DND-41 (cell line): ENCODE measurements at regions not wholly inside any gene's neighbourhood (a gene's known extent, or its start where the extent isn't known, plus 50 kb on each side); places are given as distances from the start of the nearest gene placed in this dataset.

Experiments used
- EZH2 ChIP-seq: IDR thresholded peaks from 3 replicates; pipeline ENCODE4 v1.6.1; 2012; ENCODE audit warnings: borderline replicate concordance, low read depth, mild to moderate bottlenecking, moderate library complexity, low read length, inconsistent platforms; ENCODE audit not compliant: severe bottlenecking
- TF ChIP-seq, protein P1 (sequence below): IDR thresholded peaks from 2 replicates; pipeline ENCODE4 v1.5.1; 2012; ENCODE audit warnings: borderline replicate concordance, low read length, moderate library complexity, mild to moderate bottlenecking; ENCODE audit not compliant: poor library complexity, severe bottlenecking; ENCODE audit errors: extremely low read depth

DNA sequence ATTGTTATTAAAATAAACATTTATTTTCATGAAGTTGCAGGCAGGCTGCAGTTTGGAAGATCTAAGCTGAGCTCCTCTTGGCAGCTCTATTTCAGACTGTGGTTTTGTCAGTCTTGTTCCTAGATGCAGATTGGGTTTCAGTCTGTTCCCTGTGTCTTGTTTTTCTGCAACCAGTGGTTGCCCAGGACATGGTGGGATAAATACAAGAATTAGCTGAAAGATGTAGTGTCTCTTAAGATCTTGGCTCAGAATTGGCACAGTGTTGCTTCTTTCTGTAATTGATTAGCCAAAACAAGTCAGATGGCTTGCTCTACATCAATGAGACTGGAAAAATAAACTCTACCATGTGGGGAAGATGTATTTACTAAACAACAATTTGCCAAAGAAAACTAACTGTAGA lies 283.0 kb upstream of the BOD1L1 start:
- no peak for TF ChIP-seq EZH2
- TF ChIP-seq, protein P1, sequence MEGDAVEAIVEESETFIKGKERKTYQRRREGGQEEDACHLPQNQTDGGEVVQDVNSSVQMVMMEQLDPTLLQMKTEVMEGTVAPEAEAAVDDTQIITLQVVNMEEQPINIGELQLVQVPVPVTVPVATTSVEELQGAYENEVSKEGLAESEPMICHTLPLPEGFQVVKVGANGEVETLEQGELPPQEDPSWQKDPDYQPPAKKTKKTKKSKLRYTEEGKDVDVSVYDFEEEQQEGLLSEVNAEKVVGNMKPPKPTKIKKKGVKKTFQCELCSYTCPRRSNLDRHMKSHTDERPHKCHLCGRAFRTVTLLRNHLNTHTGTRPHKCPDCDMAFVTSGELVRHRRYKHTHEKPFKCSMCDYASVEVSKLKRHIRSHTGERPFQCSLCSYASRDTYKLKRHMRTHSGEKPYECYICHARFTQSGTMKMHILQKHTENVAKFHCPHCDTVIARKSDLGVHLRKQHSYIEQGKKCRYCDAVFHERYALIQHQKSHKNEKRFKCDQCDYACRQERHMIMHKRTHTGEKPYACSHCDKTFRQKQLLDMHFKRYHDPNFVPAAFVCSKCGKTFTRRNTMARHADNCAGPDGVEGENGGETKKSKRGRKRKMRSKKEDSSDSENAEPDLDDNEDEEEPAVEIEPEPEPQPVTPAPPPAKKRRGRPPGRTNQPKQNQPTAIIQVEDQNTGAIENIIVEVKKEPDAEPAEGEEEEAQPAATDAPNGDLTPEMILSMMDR: no peak
